ENCODE measurements at regions not wholly inside any gene's neighbourhood (a gene's known extent, or its start where the extent isn't known, plus 50 kb on each side); places are given as distances from the start of the nearest gene placed in this dataset.

DNA sequence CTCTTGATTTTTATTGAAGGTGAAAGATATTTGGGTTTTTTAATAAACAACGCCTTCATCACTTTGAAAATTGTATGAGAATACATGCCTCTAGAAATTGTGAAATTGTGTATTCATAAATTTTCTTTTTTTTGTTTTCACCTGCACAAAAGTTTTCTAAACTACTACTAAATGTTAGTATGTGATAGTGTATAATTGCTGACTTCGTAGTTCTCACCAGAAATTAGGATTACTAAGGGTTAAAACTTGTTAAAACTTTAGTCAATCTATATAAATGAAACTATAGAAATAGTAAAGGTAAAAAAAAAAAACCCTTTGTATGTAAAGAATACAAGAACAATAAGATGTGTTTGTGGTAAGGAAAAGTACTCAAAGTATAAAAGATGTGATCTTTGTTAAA is 496.5 kb upstream of the ATP2B1 start:
- no peaks in the 10 kb centered on the region for H3K36me3 ChIP-seq (ENCODE audit: control insufficient read depth in 1 of 2, insufficient read depth in 2 of 2, low read length in 2 of 2)
- H3K9me3 ChIP-seq (ENCODE audit: control insufficient read depth in 1 of 2, low read length in 2 of 2): peaks cover 6 to 7% of the 10 kb centered on the region in 2 donors
- H3K27ac ChIP-seq (ENCODE audit: low read depth, low read length): no peak overlapping the region
- H3K9ac ChIP-seq (ENCODE audit: low read depth in 1 of 2, low read length in 2 of 2): no peak overlapping the region
- H3K4me3 ChIP-seq (ENCODE audit: low read depth in 1 of 2, low read length in 2 of 2): no peak overlapping the region
- H3K4me1 ChIP-seq (ENCODE audit: control insufficient read depth in 1 of 2, insufficient read depth in 2 of 2, low read length in 2 of 2): no peaks in the 10 kb centered on the region
- H3K27me3 ChIP-seq (ENCODE audit: control insufficient read depth in 1 of 2, insufficient read depth in 2 of 2, low read length in 2 of 2): no peaks in the 10 kb centered on the region

DNA sequence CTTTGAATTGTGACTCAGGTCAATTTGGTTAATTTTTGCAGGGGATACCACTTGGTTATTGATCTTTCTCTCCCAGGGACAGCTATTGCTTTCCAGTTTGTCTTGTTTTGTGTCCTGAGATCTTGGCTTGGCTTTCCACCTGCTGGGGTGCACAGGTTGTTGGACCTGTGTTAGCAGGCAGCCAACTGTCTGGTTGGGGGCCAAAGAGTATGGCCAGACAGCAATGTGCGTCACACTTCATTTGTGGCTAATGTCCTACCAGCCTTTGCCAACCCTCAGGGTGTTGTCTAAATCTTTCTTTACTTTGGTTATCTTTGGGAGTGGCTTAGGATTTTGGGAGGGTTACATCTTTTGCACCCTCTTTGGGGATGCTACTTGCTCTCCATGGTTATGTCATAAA is 494.9 kb upstream of the ATP2B1 start:
- H3K36me3 ChIP-seq (ENCODE audit: control insufficient read depth in 1 of 2, insufficient read depth in 2 of 2, low read length in 2 of 2): no peaks in the 10 kb centered on the region
- H3K9me3 ChIP-seq (ENCODE audit: control insufficient read depth in 1 of 2, low read length in 2 of 2): no peaks in the 10 kb centered on the region
- no peaks in the 10 kb centered on the region for H3K4me1 ChIP-seq (ENCODE audit: control insufficient read depth in 1 of 2, insufficient read depth in 2 of 2, low read length in 2 of 2)
- H3K4me3 ChIP-seq (ENCODE audit: low read depth in 1 of 2, low read length in 2 of 2): no peak overlapping the region
- no peak overlapping the region for H3K9ac ChIP-seq (ENCODE audit: low read depth in 1 of 2, low read length in 2 of 2)
- H3K27ac ChIP-seq (ENCODE audit: low read depth, low read length): no peak overlapping the region
- no peaks in the 10 kb centered on the region for H3K27me3 ChIP-seq (ENCODE audit: control insufficient read depth in 1 of 2, insufficient read depth in 2 of 2, low read length in 2 of 2)

- Histone ChIP-seq H3K36me3 (ENCODE audit: control insufficient read depth in 1 of 2, insufficient read depth in 2 of 2, low read length in 2 of 2) (no peaks in the 10 kb centered on the region), H3K27ac (ENCODE audit: low read depth, low read length) (no peak overlapping the region), H3K4me3 (ENCODE audit: low read depth in 1 of 2, low read length in 2 of 2) (no peak overlapping the region), H3K4me1 (ENCODE audit: control insufficient read depth in 1 of 2, insufficient read depth in 2 of 2, low read length in 2 of 2) (no peaks in the 10 kb centered on the region), H3K27me3 (ENCODE audit: control insufficient read depth in 1 of 2, insufficient read depth in 2 of 2, low read length in 2 of 2) (no peaks in the 10 kb centered on the region), H3K9ac (ENCODE audit: low read depth in 1 of 2, low read length in 2 of 2) (no peak overlapping the region), H3K9me3 (ENCODE audit: control insufficient read depth in 1 of 2, low read length in 2 of 2) (no peaks in the 10 kb centered on the region)
These were observed 490.4 kb upstream of the ATP2B1 start for GRCh38 chr12:90199006-90199405.

DNA sequence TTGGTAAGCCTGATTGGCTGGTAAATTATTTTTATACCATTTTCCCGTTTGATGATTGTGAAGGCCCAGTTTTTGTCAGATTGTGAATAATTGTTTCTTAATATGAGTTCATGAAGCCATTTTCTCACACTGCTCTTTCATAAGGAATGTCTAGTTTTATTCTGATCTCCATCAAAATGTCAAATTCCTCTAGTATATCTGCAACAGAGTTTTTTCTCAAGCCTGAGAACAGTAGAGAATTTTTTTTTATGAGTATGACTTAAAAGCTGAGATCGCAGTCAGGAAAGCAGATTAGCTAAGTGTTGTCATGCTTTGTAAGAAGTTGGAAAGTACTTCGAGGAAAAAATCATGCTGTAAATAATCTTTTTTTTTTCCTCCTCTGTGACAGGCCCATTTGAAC is 484.9 kb upstream of the ATP2B1 start:
- no peaks in the 10 kb centered on the region for H3K36me3 ChIP-seq (ENCODE audit: control insufficient read depth in 1 of 2, insufficient read depth in 2 of 2, low read length in 2 of 2)
- H3K9me3 ChIP-seq (ENCODE audit: control insufficient read depth in 1 of 2, low read length in 2 of 2): no peaks in the 10 kb centered on the region
- no peaks in the 10 kb centered on the region for H3K27me3 ChIP-seq (ENCODE audit: control insufficient read depth in 1 of 2, insufficient read depth in 2 of 2, low read length in 2 of 2)
- no peaks in the 10 kb centered on the region for H3K4me1 ChIP-seq (ENCODE audit: control insufficient read depth in 1 of 2, insufficient read depth in 2 of 2, low read length in 2 of 2)
- no peak overlapping the region for H3K4me3 ChIP-seq (ENCODE audit: low read depth in 1 of 2, low read length in 2 of 2)
- no peak overlapping the region for H3K9ac ChIP-seq (ENCODE audit: low read depth in 1 of 2, low read length in 2 of 2)
- no peak overlapping the region for H3K27ac ChIP-seq (ENCODE audit: low read depth, low read length)

GRCh38 chr12:90188857-90189256 is 480.2 kb upstream of the ATP2B1 start:
- Histone ChIP-seq H3K4me1 (ENCODE audit: control insufficient read depth in 1 of 2, insufficient read depth in 2 of 2, low read length in 2 of 2) (no peaks in the 10 kb centered on the region), H3K9ac (ENCODE audit: low read depth in 1 of 2, low read length in 2 of 2) (no peak overlapping the region), H3K27ac (ENCODE audit: low read depth, low read length) (no peak overlapping the region), H3K36me3 (ENCODE audit: control insufficient read depth in 1 of 2, insufficient read depth in 2 of 2, low read length in 2 of 2) (no peaks in the 10 kb centered on the region), H3K9me3 (ENCODE audit: control insufficient read depth in 1 of 2, low read length in 2 of 2) (peaks cover 0 to 2% of the 10 kb centered on the region in 2 donors), H3K27me3 (ENCODE audit: control insufficient read depth in 1 of 2, insufficient read depth in 2 of 2, low read length in 2 of 2) (no peaks in the 10 kb centered on the region), H3K4me3 (ENCODE audit: low read depth in 1 of 2, low read length in 2 of 2) (no peak overlapping the region)

GRCh38 chr12:90183201-90183600 is 474.6 kb upstream of the ATP2B1 start:
- no peak overlapping the region for H3K27ac ChIP-seq (ENCODE audit: low read depth, low read length)
- no peaks in the 10 kb centered on the region for H3K36me3 ChIP-seq (ENCODE audit: control insufficient read depth in 1 of 2, insufficient read depth in 2 of 2, low read length in 2 of 2)
- no peak overlapping the region for H3K4me3 ChIP-seq (ENCODE audit: low read depth in 1 of 2, low read length in 2 of 2)
- H3K4me1 ChIP-seq (ENCODE audit: control insufficient read depth in 1 of 2, insufficient read depth in 2 of 2, low read length in 2 of 2): no peaks in the 10 kb centered on the region
- no peaks in the 10 kb centered on the region for H3K27me3 ChIP-seq (ENCODE audit: control insufficient read depth in 1 of 2, insufficient read depth in 2 of 2, low read length in 2 of 2)
- H3K9me3 ChIP-seq (ENCODE audit: control insufficient read depth in 1 of 2, low read length in 2 of 2): peaks cover 8% of the 10 kb centered on the region in 2 donors
- no peak overlapping the region for H3K9ac ChIP-seq (ENCODE audit: low read depth in 1 of 2, low read length in 2 of 2)

- no peak overlapping the region for H3K9ac ChIP-seq (ENCODE audit: low read depth in 1 of 2, low read length in 2 of 2)
- H3K4me1 ChIP-seq (ENCODE audit: control insufficient read depth in 1 of 2, insufficient read depth in 2 of 2, low read length in 2 of 2): no peaks in the 10 kb centered on the region
- H3K27me3 ChIP-seq (ENCODE audit: control insufficient read depth in 1 of 2, insufficient read depth in 2 of 2, low read length in 2 of 2): no peaks in the 10 kb centered on the region
- H3K4me3 ChIP-seq (ENCODE audit: low read depth in 1 of 2, low read length in 2 of 2): no peak overlapping the region
- no peak overlapping the region for H3K27ac ChIP-seq (ENCODE audit: low read depth, low read length)
- H3K36me3 ChIP-seq (ENCODE audit: control insufficient read depth in 1 of 2, insufficient read depth in 2 of 2, low read length in 2 of 2): no peaks in the 10 kb centered on the region
- peaks cover 6 to 8% of the 10 kb centered on the region in 2 donors for H3K9me3 ChIP-seq (ENCODE audit: control insufficient read depth in 1 of 2, low read length in 2 of 2)
These were observed 472.6 kb upstream of the ATP2B1 start for GRCh38 chr12:90181216-90181615.

DNA sequence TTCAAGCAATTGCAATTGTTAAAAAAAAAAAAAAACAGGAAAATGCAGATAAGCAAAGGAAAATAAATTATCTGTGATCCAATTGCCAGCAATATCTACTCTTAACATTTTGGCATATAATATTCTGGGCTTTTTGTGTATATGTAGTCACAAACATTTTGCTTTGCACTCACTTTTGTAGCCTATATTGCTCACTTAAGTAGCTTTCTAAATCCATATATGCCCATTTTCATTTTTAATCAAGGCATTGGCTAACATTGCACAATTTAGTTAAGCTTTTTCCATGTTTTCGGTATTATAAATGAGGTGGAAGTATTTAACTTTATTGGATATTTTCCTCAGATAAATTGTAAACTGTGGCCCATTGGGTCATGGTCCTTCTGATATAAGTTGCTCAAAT is 466.3 kb upstream of the ATP2B1 start:
- Histone ChIP-seq H3K27ac (ENCODE audit: low read depth, low read length) (no peak overlapping the region), H3K9ac (ENCODE audit: low read depth in 1 of 2, low read length in 2 of 2) (no peak overlapping the region), H3K27me3 (ENCODE audit: control insufficient read depth in 1 of 2, insufficient read depth in 2 of 2, low read length in 2 of 2) (no peaks in the 10 kb centered on the region), H3K4me3 (ENCODE audit: low read depth in 1 of 2, low read length in 2 of 2) (no peak overlapping the region), H3K9me3 (ENCODE audit: control insufficient read depth in 1 of 2, low read length in 2 of 2) (no peaks in the 10 kb centered on the region), H3K36me3 (ENCODE audit: control insufficient read depth in 1 of 2, insufficient read depth in 2 of 2, low read length in 2 of 2) (no peaks in the 10 kb centered on the region), H3K4me1 (ENCODE audit: control insufficient read depth in 1 of 2, insufficient read depth in 2 of 2, low read length in 2 of 2) (no peaks in the 10 kb centered on the region)

DNA sequence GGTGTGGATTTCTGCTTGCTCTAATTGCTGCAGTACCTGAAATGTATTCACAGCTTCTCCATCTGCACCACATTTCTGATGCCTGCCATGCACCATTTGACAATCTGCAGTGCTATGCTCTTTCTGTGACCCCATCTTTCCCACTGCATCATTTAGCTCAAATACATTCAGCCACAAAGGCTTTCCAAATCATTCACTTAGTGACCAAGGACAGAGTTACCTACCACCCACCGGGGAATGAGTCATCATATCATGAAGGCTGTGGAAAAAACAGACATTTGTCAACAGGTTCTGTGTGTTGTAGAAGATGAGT is 465.5 kb upstream of the ATP2B1 start:
- Histone ChIP-seq H3K9ac (ENCODE audit: low read depth in 1 of 2, low read length in 2 of 2) (no peak overlapping the region), H3K9me3 (ENCODE audit: control insufficient read depth in 1 of 2, low read length in 2 of 2) (no peaks in the 10 kb centered on the region), H3K36me3 (ENCODE audit: control insufficient read depth in 1 of 2, insufficient read depth in 2 of 2, low read length in 2 of 2) (no peaks in the 10 kb centered on the region), H3K27ac (ENCODE audit: low read depth, low read length) (no peak overlapping the region), H3K27me3 (ENCODE audit: control insufficient read depth in 1 of 2, insufficient read depth in 2 of 2, low read length in 2 of 2) (no peaks in the 10 kb centered on the region), H3K4me3 (ENCODE audit: low read depth in 1 of 2, low read length in 2 of 2) (no peak overlapping the region), H3K4me1 (ENCODE audit: control insufficient read depth in 1 of 2, insufficient read depth in 2 of 2, low read length in 2 of 2) (no peaks in the 10 kb centered on the region)

- no peaks in the 10 kb centered on the region for H3K9me3 ChIP-seq (ENCODE audit: control insufficient read depth in 1 of 2, low read length in 2 of 2)
- H3K4me1 ChIP-seq (ENCODE audit: control insufficient read depth in 1 of 2, insufficient read depth in 2 of 2, low read length in 2 of 2): no peaks in the 10 kb centered on the region
These were observed 465.0 kb upstream of the ATP2B1 start for GRCh38 chr12:90173499-90174197.

DNA sequence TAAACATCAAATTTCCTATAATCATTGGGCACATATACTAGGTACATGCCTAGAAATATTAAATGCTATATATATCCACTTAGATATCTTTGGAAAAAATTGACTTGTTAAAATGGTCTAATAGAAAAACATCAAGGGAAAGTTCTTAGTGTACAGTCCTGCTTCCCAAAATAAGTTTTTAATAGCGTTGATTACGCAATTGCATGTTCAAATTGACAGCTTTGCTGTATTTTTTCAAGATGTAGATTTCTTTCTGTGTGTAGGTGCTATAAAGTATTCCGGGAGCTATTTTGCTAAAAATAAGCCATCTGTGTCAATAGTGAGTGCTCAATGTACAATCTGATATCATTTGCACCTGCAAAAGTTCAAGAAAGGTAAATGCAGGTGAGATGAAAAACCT is 463.9 kb upstream of the ATP2B1 start:
- H3K27me3 ChIP-seq (ENCODE audit: control insufficient read depth in 1 of 2, insufficient read depth in 2 of 2, low read length in 2 of 2): no peaks in the 10 kb centered on the region
- H3K4me3 ChIP-seq (ENCODE audit: low read depth in 1 of 2, low read length in 2 of 2): no peak overlapping the region

More at GRCh38 chr12:90173499-90174197, 465.0 kb upstream of the ATP2B1 start:
- no peaks in the 10 kb centered on the region for H3K27me3 ChIP-seq (ENCODE audit: control insufficient read depth in 1 of 2, insufficient read depth in 2 of 2, low read length in 2 of 2)
- no peaks in the 10 kb centered on the region for H3K36me3 ChIP-seq (ENCODE audit: control insufficient read depth in 1 of 2, insufficient read depth in 2 of 2, low read length in 2 of 2)
- H3K27ac ChIP-seq (ENCODE audit: low read depth, low read length): no peak overlapping the region
- no peak overlapping the region for H3K4me3 ChIP-seq (ENCODE audit: low read depth in 1 of 2, low read length in 2 of 2)
- H3K9ac ChIP-seq (ENCODE audit: low read depth in 1 of 2, low read length in 2 of 2): no peak overlapping the region

More for the DNA sequence above, 463.9 kb upstream of the ATP2B1 start:
- Histone ChIP-seq H3K27ac (ENCODE audit: low read depth, low read length) (no peak overlapping the region), H3K9ac (ENCODE audit: low read depth in 1 of 2, low read length in 2 of 2) (no peak overlapping the region), H3K36me3 (ENCODE audit: control insufficient read depth in 1 of 2, insufficient read depth in 2 of 2, low read length in 2 of 2) (no peaks in the 10 kb centered on the region), H3K4me1 (ENCODE audit: control insufficient read depth in 1 of 2, insufficient read depth in 2 of 2, low read length in 2 of 2) (no peaks in the 10 kb centered on the region), H3K9me3 (ENCODE audit: control insufficient read depth in 1 of 2, low read length in 2 of 2) (no peaks in the 10 kb centered on the region)

All from duodenal mucosa (tissue), 2 donors.